Thoracic aorta (tissue), 2 donors: ENCODE measurements at regions not wholly inside any gene's neighbourhood (a gene's known extent, or its start where the extent isn't known, plus 50 kb on each side); places are given as distances from the start of the nearest gene placed in this dataset.
"Not testable (repeated sequence)": the region's sequence is repeated elsewhere in the genome, so short reads cannot be mapped to it uniquely, and the experiment has no call there.

ENCODE experiments used
- ATAC-seq: fragments of 150-250 bp; one replicate; pipeline ENCODE4 v1.8.0; 2017; ENCODE audit warnings: low read depth; ENCODE audit not compliant: insufficient number of reproducible peaks, low FRiP score
- DNase-seq: peaks from one replicate; pipeline ENCODE4 v3.0.0-alpha.2; 2020; ENCODE audit warnings: low spot score
- H3K27ac ChIP-seq, 2 donors: fragments of 200-600 bp; sonication (generic); 1 replicate in 1 of 2; 2 replicates in 1 of 2; pipeline ENCODE4 v1.5.1; 2016; ENCODE audit warnings: mild to moderate bottlenecking in 2 of 2, moderate library complexity in 2 of 2
- H3K27me3 ChIP-seq: fragments of 200-600 bp; sonication (generic); replicated peaks from 2 replicates; pipeline ENCODE4 v1.6.0; 2016; ENCODE audit warnings: mild to moderate bottlenecking; ENCODE audit not compliant: insufficient read depth
- H3K36me3 ChIP-seq: fragments of 200-600 bp; sonication (generic); one replicate; pipeline ENCODE4 v1.5.1; 2016
- H3K4me1 ChIP-seq, 2 donors: fragments of 200-600 bp; sonication (generic); 1 replicate in 1 of 2; 2 replicates in 1 of 2; pipeline versions ENCODE4 v1.5.1 to v1.6.0; 2016; ENCODE audit warnings: low read depth in 2 of 2, mild to moderate bottlenecking in 1 of 2; ENCODE audit not compliant: control insufficient read depth in 1 of 2
- H3K4me3 ChIP-seq: fragments of 200-600 bp; sonication (generic); 2 replicates; pipeline ENCODE4 v1.5.1; 2016; ENCODE audit warnings: mild to moderate bottlenecking
- H3K9me3 ChIP-seq: fragments of 200-600 bp; sonication (generic); 2 replicates; pipeline ENCODE4 v1.5.1; 2016
- CTCF ChIP-seq: fragments of 200-600 bp; sonication (generic); IDR thresholded peaks from one replicate; pipeline ENCODE4 v1.5.1; 2019; ENCODE audit warnings: antibody characterized with exemption

GRCh38 chr4:127469959-127470809, 162.6 kb upstream of the INTU start:
- Histone ChIP-seq H3K4me3 (no peak overlapping the region), H3K9me3 (no peaks in the 10 kb centered on the region), H3K4me1 (no peaks in the 10 kb centered on the region), H3K27me3 (no peaks in the 10 kb centered on the region), H3K36me3 (no peaks in the 10 kb centered on the region), H3K27ac (no peak overlapping the region)
- no peak for TF ChIP-seq CTCF
- DNase-seq (no peak), ATAC-seq (no peak)

DNA sequence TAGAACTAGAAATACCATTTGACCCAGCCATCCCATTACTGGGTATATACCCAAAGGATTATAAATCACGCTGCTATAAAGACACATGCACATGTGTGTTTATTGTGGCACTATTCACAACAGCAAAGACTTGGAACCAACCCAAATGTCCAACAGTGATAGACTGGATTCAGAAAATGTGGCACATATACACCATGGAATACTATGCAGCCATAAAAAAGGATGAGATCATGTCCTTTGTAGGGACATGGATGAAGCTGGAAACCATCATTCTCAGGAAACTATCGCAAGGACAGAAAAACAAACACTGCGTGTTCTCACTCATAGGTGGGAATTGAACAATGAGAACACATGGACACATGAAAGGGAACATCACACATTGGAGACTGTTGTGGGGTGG, 154.5 kb upstream of the INTU start:
- not testable (repeated sequence) for ATAC-seq, H3K4me1 ChIP-seq, H3K36me3 ChIP-seq, H3K27me3 ChIP-seq, DNase-seq, H3K9me3 ChIP-seq, H3K4me3 ChIP-seq, H3K27ac ChIP-seq

GRCh38 chr4:127479031-127479622, 153.6 kb upstream of the INTU start:
- Histone ChIP-seq H3K27me3 (no peaks in the 10 kb centered on the region), H3K4me1 (no peaks in the 10 kb centered on the region), H3K27ac (no peak overlapping the region), H3K9me3 (no peaks in the 10 kb centered on the region), H3K36me3 (no peaks in the 10 kb centered on the region), H3K4me3 (no peak overlapping the region)
- peak; percentile 43 for TF ChIP-seq CTCF
- no peak for DNase-seq
- ATAC-seq, result no peak

- Histone ChIP-seq H3K27me3 (no peaks in the 10 kb centered on the region), H3K9me3 (no peaks in the 10 kb centered on the region), H3K4me1 (no peaks in the 10 kb centered on the region), H3K36me3 (no peaks in the 10 kb centered on the region), H3K4me3 (no peak overlapping the region), H3K27ac (no peak overlapping the region)
- ATAC-seq, result no peak
- no peak for TF ChIP-seq CTCF
- DNase-seq, result no peak
Observed at GRCh38 chr4:127482049-127482448, 150.7 kb upstream of the INTU start.

GRCh38 chr4:127484117-127484516, 148.6 kb upstream of the INTU start:
- Histone ChIP-seq H3K4me3 (no peak overlapping the region), H3K27me3 (no peaks in the 10 kb centered on the region), H3K4me1 (no peaks in the 10 kb centered on the region), H3K27ac (no peak overlapping the region), H3K36me3 (no peaks in the 10 kb centered on the region), H3K9me3 (no peaks in the 10 kb centered on the region)
- DNase-seq (no peak), ATAC-seq (no peak)
- TF ChIP-seq CTCF, result no peak
